ENCODE measurements at regions not wholly inside any gene's neighbourhood (a gene's known extent, or its start where the extent isn't known, plus 50 kb on each side); places are given as distances from the start of the nearest gene placed in this dataset.

DNA sequence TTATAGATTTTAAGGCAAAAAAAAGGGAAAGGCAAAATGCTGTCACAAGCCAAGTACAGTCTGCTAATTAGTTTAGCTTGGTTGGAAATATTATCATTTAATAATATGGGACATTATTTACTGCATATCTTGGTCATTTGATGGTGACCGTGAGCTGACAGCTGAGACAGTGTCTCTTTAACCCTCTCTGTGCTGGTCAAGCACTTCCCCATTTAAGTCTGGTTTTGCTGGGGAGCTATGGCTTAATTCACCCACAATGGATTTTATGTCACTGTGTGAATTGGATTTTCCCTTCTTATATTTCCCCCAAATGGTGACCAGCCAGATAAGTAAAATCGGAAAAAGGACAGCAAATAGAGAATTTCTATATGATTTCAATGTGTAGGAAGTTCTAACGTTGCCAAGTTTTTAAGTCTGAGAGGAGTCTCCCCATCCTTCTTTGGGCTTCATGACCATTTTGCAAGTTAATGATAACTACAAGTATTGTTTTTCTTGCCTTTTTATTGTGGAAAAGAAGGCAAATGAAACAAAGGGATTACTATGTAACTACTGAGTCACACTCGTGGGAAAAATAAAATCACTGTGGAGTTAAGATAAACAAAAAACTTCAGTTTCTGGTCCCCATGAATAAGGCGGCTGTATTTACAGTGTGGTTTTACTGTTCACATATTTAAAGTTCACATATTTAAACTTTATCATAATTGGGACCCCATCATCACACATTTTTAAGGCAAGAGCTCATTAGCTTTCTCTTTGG is 373.5 kb downstream of the NR2F2 start:
- peaks cover 6% of the 10 kb centered on the region for H3K9me3 Mint-ChIP-seq
- no peaks in the 10 kb centered on the region for H3K4me1 Mint-ChIP-seq

DNA sequence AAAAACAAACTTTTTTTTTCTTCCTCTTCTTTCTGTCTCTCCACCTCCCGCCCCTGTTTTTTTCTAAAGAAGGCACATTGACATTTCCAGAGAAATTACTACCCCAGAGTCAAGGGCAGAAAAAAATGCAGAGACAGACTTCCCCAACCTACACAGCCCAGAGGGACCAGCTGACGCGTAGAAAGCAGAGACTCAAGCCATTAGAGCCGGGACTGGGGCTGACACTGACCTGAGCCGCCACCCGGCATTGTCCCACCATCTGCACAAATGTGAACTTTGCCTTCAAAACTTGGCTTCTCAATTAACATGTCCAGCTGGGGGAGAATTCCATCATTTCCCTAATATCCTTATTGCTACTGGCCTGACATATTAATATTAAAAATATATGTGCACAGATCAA is 385.6 kb downstream of the NR2F2 start:
- Mint-ChIP-seq H3K36me3 (no peaks in the 10 kb centered on the region), H3K9me3 (peaks cover 6% of the 10 kb centered on the region)
- no peak for ATAC-seq

More for the DNA sequence above, 373.5 kb downstream of the NR2F2 start:
- Mint-ChIP-seq H3K36me3 (no peaks in the 10 kb centered on the region), H3K4me3 (no peak overlapping the region), H3K27ac (no peak overlapping the region), H3K27me3 (no peaks in the 10 kb centered on the region)
- ATAC-seq = no peak

DNA sequence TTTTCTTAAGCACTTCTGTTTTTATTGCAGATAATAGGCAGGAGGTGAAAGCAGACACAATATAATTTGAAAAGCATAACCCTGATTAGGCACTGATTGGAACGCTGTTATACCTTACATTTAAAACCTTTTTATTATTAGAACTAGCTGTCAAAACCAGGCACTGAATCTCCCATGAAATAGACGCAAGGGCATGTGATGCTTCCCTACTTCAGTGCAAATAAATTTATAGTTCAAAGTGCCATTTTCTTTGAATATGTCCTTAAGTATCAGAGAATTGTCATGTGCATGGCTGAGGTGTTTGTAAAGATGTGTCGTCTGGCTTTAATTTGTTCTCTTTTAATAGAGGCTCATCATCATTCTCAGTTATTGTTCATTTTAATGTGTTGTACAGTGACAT is 386.0 kb downstream of the NR2F2 start:
- Mint-ChIP-seq H3K27ac (no peak overlapping the region), H3K4me1 (no peaks in the 10 kb centered on the region), H3K27me3 (no peaks in the 10 kb centered on the region), H3K9me3 (peaks cover 6% of the 10 kb centered on the region), H3K36me3 (no peaks in the 10 kb centered on the region), H3K4me3 (no peak overlapping the region)
- no peak for ATAC-seq

More for the DNA sequence above, 385.6 kb downstream of the NR2F2 start:
- Mint-ChIP-seq H3K4me1 (no peaks in the 10 kb centered on the region), H3K27ac (no peak overlapping the region), H3K4me3 (no peak overlapping the region), H3K27me3 (no peaks in the 10 kb centered on the region)

GRCh38 chr15:96720251-96720650 is 389.8 kb downstream of the NR2F2 start:
- no peaks in the 10 kb centered on the region for H3K27me3 Mint-ChIP-seq
- H3K4me3 Mint-ChIP-seq = no peak overlapping the region
- no peak for ATAC-seq
- no peaks in the 10 kb centered on the region for H3K36me3 Mint-ChIP-seq
- H3K4me1 Mint-ChIP-seq = no peaks in the 10 kb centered on the region
- no peak overlapping the region for H3K27ac Mint-ChIP-seq
- H3K9me3 Mint-ChIP-seq = peaks cover 13% of the 10 kb centered on the region

- H3K9me3 Mint-ChIP-seq = peaks cover 13% of the 10 kb centered on the region
These were observed 390.2 kb downstream of the NR2F2 start for GRCh38 chr15:96720656-96721055.

GRCh38 chr15:96728591-96728990 is 398.1 kb downstream of the NR2F2 start:
- Mint-ChIP-seq H3K27ac (no peak overlapping the region), H3K4me3 (no peak overlapping the region), H3K4me1 (no peaks in the 10 kb centered on the region), H3K9me3 (peaks cover 7% of the 10 kb centered on the region), H3K36me3 (no peaks in the 10 kb centered on the region), H3K27me3 (no peaks in the 10 kb centered on the region)
- no peak for ATAC-seq

More at GRCh38 chr15:96720656-96721055, 390.2 kb downstream of the NR2F2 start:
- Mint-ChIP-seq H3K4me3 (no peak overlapping the region), H3K27ac (no peak overlapping the region), H3K36me3 (no peaks in the 10 kb centered on the region), H3K27me3 (no peaks in the 10 kb centered on the region), H3K4me1 (no peaks in the 10 kb centered on the region)
- ATAC-seq = no peak

GRCh38 chr15:96732704-96733103 is 402.2 kb downstream of the NR2F2 start:
- H3K36me3 Mint-ChIP-seq = no peaks in the 10 kb centered on the region
- no peaks in the 10 kb centered on the region for H3K4me1 Mint-ChIP-seq
- peaks cover 6% of the 10 kb centered on the region for H3K9me3 Mint-ChIP-seq
- no peak overlapping the region for H3K27ac Mint-ChIP-seq
- no peak overlapping the region for H3K4me3 Mint-ChIP-seq
- no peaks in the 10 kb centered on the region for H3K27me3 Mint-ChIP-seq
- ATAC-seq = no peak

GRCh38 chr15:96733721-96734120 is 403.2 kb downstream of the NR2F2 start:
- Mint-ChIP-seq H3K9me3 (peaks cover 9% of the 10 kb centered on the region), H3K4me1 (no peaks in the 10 kb centered on the region), H3K4me3 (no peak overlapping the region), H3K27me3 (no peaks in the 10 kb centered on the region), H3K36me3 (no peaks in the 10 kb centered on the region), H3K27ac (no peak overlapping the region)
- no peak for ATAC-seq

- no peak overlapping the region for H3K27ac Mint-ChIP-seq
- H3K27me3 Mint-ChIP-seq = no peaks in the 10 kb centered on the region
- H3K4me3 Mint-ChIP-seq = no peak overlapping the region
- peaks cover 9% of the 10 kb centered on the region for H3K9me3 Mint-ChIP-seq
- ATAC-seq = no peak
- H3K4me1 Mint-ChIP-seq = no peaks in the 10 kb centered on the region
- H3K36me3 Mint-ChIP-seq = no peaks in the 10 kb centered on the region
These were observed 405.2 kb downstream of the NR2F2 start for GRCh38 chr15:96735632-96736240.

DNA sequence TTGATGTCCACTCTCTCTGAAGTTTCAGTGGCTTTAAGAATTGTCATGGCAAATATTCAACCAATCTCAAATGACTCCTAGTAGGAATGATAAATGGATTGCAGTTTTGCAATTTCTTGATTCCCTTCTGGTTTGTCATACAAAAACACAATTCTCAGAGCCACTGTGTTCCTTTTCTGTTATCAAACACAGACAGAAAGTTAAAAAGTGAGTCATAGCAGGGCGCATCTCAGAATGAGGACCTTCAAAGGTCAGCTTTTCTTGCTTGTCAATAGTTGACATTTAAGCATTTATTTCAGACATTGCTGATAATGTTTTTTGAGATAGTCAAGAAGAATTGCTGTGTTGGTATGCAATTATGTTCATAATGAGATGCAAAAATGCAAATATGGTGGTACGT is 405.9 kb downstream of the NR2F2 start:
- no peaks in the 10 kb centered on the region for H3K4me1 Mint-ChIP-seq
- no peaks in the 10 kb centered on the region for H3K36me3 Mint-ChIP-seq
- no peak overlapping the region for H3K27ac Mint-ChIP-seq
- no peak overlapping the region for H3K4me3 Mint-ChIP-seq
- no peaks in the 10 kb centered on the region for H3K27me3 Mint-ChIP-seq
- ATAC-seq = no peak
- H3K9me3 Mint-ChIP-seq = peaks cover 6% of the 10 kb centered on the region

- no peak overlapping the region for H3K4me3 Mint-ChIP-seq
- H3K36me3 Mint-ChIP-seq = no peaks in the 10 kb centered on the region
- ATAC-seq = no peak
- peaks cover 5% of the 10 kb centered on the region for H3K9me3 Mint-ChIP-seq
- H3K27me3 Mint-ChIP-seq = no peaks in the 10 kb centered on the region
- no peak overlapping the region for H3K27ac Mint-ChIP-seq
- no peaks in the 10 kb centered on the region for H3K4me1 Mint-ChIP-seq
These were observed 406.9 kb downstream of the NR2F2 start for GRCh38 chr15:96737408-96737807.

DNA sequence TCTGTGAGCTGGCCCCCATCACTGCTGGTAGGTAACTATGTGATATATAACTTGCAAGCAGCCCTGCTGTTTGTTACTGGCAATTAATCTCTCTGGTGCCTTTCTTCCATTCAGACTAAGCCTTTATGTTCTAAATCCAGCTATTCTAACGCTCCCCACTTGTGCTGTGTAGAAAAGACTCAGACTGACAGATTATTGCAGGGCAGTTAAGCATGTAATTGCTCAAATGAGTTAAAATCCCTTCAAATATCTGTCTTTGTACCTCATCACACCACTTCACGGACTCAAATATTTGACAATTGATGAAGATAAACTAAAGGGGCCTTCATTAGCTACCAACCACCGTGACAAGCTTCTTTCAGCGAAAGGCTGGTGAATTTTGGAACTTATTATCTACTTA is 416.2 kb downstream of the NR2F2 start:
- Mint-ChIP-seq H3K9me3 (no peaks in the 10 kb centered on the region), H3K4me1 (no peaks in the 10 kb centered on the region), H3K27me3 (no peaks in the 10 kb centered on the region), H3K4me3 (no peak overlapping the region), H3K36me3 (no peaks in the 10 kb centered on the region), H3K27ac (no peak overlapping the region)
- ATAC-seq = no peak

DNA sequence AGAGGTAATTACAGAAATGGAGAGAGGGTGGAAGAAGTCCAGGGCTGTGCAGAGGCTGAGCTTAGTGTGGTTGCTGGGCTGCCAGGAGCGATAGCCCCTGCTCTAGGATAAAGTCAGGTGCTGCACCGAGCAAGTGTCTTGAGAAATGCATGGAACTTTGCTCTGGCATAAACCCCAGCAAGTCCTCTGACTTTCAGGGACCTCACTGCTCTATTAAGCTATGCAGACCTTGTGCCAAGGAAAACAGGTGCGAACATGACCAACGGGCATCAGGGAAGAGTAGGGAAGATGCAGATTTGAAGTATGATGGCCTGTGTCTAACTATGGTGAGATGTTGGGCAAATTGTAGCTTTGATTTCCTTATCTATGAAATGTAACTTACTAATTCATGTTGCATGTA is 416.8 kb downstream of the NR2F2 start:
- no peak overlapping the region for H3K4me3 Mint-ChIP-seq
- H3K27me3 Mint-ChIP-seq = no peaks in the 10 kb centered on the region
- H3K36me3 Mint-ChIP-seq = no peaks in the 10 kb centered on the region

GRCh38 chr15:96750361-96750760 is 419.9 kb downstream of the NR2F2 start:
- Mint-ChIP-seq H3K9me3 (peaks cover 3% of the 10 kb centered on the region), H3K4me3 (no peak overlapping the region)
- no peak for ATAC-seq

More for the DNA sequence above, 416.8 kb downstream of the NR2F2 start:
- no peaks in the 10 kb centered on the region for H3K4me1 Mint-ChIP-seq
- no peak for ATAC-seq
- H3K27ac Mint-ChIP-seq = no peak overlapping the region
- no peaks in the 10 kb centered on the region for H3K9me3 Mint-ChIP-seq

GRCh38 chr15:96756146-96756545 is 425.6 kb downstream of the NR2F2 start:
- Mint-ChIP-seq H3K9me3 (peaks cover 9% of the 10 kb centered on the region), H3K4me3 (no peak overlapping the region), H3K27ac (no peak overlapping the region), H3K36me3 (no peaks in the 10 kb centered on the region), H3K4me1 (no peaks in the 10 kb centered on the region), H3K27me3 (no peaks in the 10 kb centered on the region)
- ATAC-seq = no peak

More at GRCh38 chr15:96750361-96750760, 419.9 kb downstream of the NR2F2 start:
- H3K36me3 Mint-ChIP-seq = no peaks in the 10 kb centered on the region
- no peaks in the 10 kb centered on the region for H3K4me1 Mint-ChIP-seq
- H3K27ac Mint-ChIP-seq = no peak overlapping the region
- H3K27me3 Mint-ChIP-seq = no peaks in the 10 kb centered on the region

- H3K27ac Mint-ChIP-seq = no peak overlapping the region
- no peaks in the 10 kb centered on the region for H3K4me1 Mint-ChIP-seq
- ATAC-seq = no peak
- no peak overlapping the region for H3K4me3 Mint-ChIP-seq
- H3K9me3 Mint-ChIP-seq = peaks cover 9% of the 10 kb centered on the region
- no peaks in the 10 kb centered on the region for H3K36me3 Mint-ChIP-seq
- H3K27me3 Mint-ChIP-seq = no peaks in the 10 kb centered on the region
These were observed 426.2 kb downstream of the NR2F2 start for GRCh38 chr15:96756656-96757055.

All from stimulated activated memory B cell treated with anti-CD40 and anti-IgM and Interleukin-4, amounts not matched to agents 10 μg/mL and 1 μg/mL and 100 μg/mL, for 72 hours (primary cell).